HEK293 (cell line): ENCODE measurements at regions not wholly inside any gene's neighbourhood (a gene's known extent, or its start where the extent isn't known, plus 50 kb on each side); places are given as distances from the start of the nearest gene placed in this dataset.

Experiments used
- CTCF ChIP-seq: fragments of 450-650 bp; formaldehyde crosslinking; IDR thresholded peaks from 2 replicates; pipeline ENCODE4 v1.5.1; 2016; ENCODE audit warnings: missing biosample characterization, missing genetic modification characterization
- GLIS2 ChIP-seq: fragments of 450-650 bp; formaldehyde crosslinking; IDR thresholded peaks from 2 replicates; pipeline ENCODE4 v1.5.1; 2016; ENCODE audit warnings: missing biosample characterization, missing genetic modification characterization
- PRDM2 ChIP-seq: fragments of 450-650 bp; formaldehyde crosslinking; IDR thresholded peaks from 2 replicates; pipeline ENCODE4 v1.5.1; 2016; ENCODE audit warnings: missing biosample characterization, missing genetic modification characterization, borderline replicate concordance
- REST ChIP-seq: fragments of 450-650 bp; formaldehyde crosslinking; IDR thresholded peaks from 2 replicates; pipeline ENCODE4 v1.5.1; 2016; ENCODE audit warnings: missing biosample characterization, missing genetic modification characterization
- ZBTB20 ChIP-seq: fragments of 450-650 bp; formaldehyde crosslinking; IDR thresholded peaks from 2 replicates; pipeline ENCODE4 v1.5.1; 2016; ENCODE audit warnings: missing biosample characterization, missing genetic modification characterization
- ZBTB21 ChIP-seq: fragments of 450-650 bp; formaldehyde crosslinking; IDR thresholded peaks from 2 replicates; pipeline ENCODE4 v1.5.1; 2017; ENCODE audit warnings: missing biosample characterization, missing genetic modification characterization
- ZNF366 ChIP-seq: fragments of 450-650 bp; formaldehyde crosslinking; conservative IDR thresholded peaks from 2 replicates; pipeline ENCODE4 v1.5.1; 2016; ENCODE audit warnings: missing biosample characterization, missing genetic modification characterization
- ZNF416 ChIP-seq: fragments of 450-650 bp; formaldehyde crosslinking; IDR thresholded peaks from 2 replicates; pipeline ENCODE4 v1.5.1; 2016; ENCODE audit warnings: missing biosample characterization, missing genetic modification characterization
- ZNF580 ChIP-seq: fragments of 450-650 bp; formaldehyde crosslinking; IDR thresholded peaks from 2 replicates; pipeline ENCODE4 v1.5.1; 2016; ENCODE audit warnings: missing biosample characterization, missing genetic modification characterization
- ZNF777 ChIP-seq: fragments of 450-650 bp; formaldehyde crosslinking; IDR thresholded peaks from 2 replicates; pipeline ENCODE4 v1.5.1; 2017; ENCODE audit warnings: missing biosample characterization, missing genetic modification characterization, borderline replicate concordance

- no peak for TF ChIP-seq PRDM2
- no peak for TF ChIP-seq CTCF (tag by site-specific recombination)
- no peak for TF ChIP-seq ZBTB20
- TF ChIP-seq ZNF366 (tag by site-specific recombination) = no peak
- no peak for TF ChIP-seq ZNF580 (tag by site-specific recombination)
- TF ChIP-seq ZNF777 (tag by site-specific recombination) = no peak
- TF ChIP-seq REST (tag by site-specific recombination) = no peak
- TF ChIP-seq GLIS2 (tag by site-specific recombination) = no peak
- TF ChIP-seq ZBTB21 (tag by site-specific recombination) = no peak
- TF ChIP-seq ZNF416 (tag by site-specific recombination) = no peak
Measured at GRCh38 chr1:168477792-168478191, 66.0 kb downstream of the XCL2 start.
